ENCODE measurements at regions not wholly inside any gene's neighbourhood (a gene's known extent, or its start where the extent isn't known, plus 50 kb on each side); places are given as distances from the start of the nearest gene placed in this dataset.
"Not testable (repeated sequence)": the region's sequence is repeated elsewhere in the genome, so short reads cannot be mapped to it uniquely, and the experiment has no call there.

DNA sequence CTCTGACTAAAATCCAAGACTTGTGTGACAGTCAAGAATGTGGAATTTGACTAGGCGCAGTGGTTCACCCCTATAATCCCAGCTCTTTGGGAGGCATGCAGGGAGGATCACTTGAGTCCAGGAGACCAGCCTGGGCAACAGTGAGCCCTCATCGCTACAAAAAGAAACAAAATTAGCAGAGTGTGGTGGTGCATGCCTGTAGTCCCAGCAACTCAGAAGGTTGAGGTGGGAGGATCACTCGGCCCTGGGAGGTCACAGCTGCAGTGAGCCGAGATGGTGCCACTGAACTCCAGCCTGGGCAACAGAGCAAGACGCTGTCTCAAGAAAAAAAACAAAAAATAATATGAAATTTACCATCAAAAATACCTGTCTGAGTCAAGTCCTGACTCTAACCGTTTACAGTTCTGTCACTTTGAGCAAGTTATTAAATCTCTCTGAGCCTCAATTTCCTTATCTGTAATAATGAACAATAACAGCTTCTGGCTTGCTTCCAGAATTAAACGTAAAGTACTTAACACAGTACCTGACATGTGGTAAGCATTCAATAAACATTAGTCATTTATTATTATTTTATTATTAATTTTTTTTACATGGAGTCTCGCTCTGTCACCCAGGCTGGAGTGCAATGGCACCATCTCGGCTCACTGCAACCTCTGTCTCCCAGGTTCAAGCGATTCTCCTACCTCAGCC is 204.6 kb upstream of the TSC22D1 start:
- Histone ChIP-seq H3K36me3 (ENCODE audit: low read depth, missing control alignments) (no peaks in the 10 kb centered on the region), H3K4me1 (no peaks in the 10 kb centered on the region), H3K9me3 (no peaks in the 10 kb centered on the region), H3K27ac (peak overlapping the region; percentile 25 to 36), H3K27me3 (no peaks in the 10 kb centered on the region), H3K4me3 (no peak overlapping the region)
- TF ChIP-seq POLR2A (IDR thresholded peaks at IDR 0.05), result no peak
- TF ChIP-seq, protein P1, sequence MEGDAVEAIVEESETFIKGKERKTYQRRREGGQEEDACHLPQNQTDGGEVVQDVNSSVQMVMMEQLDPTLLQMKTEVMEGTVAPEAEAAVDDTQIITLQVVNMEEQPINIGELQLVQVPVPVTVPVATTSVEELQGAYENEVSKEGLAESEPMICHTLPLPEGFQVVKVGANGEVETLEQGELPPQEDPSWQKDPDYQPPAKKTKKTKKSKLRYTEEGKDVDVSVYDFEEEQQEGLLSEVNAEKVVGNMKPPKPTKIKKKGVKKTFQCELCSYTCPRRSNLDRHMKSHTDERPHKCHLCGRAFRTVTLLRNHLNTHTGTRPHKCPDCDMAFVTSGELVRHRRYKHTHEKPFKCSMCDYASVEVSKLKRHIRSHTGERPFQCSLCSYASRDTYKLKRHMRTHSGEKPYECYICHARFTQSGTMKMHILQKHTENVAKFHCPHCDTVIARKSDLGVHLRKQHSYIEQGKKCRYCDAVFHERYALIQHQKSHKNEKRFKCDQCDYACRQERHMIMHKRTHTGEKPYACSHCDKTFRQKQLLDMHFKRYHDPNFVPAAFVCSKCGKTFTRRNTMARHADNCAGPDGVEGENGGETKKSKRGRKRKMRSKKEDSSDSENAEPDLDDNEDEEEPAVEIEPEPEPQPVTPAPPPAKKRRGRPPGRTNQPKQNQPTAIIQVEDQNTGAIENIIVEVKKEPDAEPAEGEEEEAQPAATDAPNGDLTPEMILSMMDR (IDR thresholded peaks at IDR 0.05), result no peak
- intact Hi-C loops (cut with DNase I; ENCODE audit: low total_unique reads), result no loop called here
- DNase-seq, result peak; percentile 79
- WGBS, 2 donors, result 81% methylated on average over 10 of the region's 10 CpGs

DNA sequence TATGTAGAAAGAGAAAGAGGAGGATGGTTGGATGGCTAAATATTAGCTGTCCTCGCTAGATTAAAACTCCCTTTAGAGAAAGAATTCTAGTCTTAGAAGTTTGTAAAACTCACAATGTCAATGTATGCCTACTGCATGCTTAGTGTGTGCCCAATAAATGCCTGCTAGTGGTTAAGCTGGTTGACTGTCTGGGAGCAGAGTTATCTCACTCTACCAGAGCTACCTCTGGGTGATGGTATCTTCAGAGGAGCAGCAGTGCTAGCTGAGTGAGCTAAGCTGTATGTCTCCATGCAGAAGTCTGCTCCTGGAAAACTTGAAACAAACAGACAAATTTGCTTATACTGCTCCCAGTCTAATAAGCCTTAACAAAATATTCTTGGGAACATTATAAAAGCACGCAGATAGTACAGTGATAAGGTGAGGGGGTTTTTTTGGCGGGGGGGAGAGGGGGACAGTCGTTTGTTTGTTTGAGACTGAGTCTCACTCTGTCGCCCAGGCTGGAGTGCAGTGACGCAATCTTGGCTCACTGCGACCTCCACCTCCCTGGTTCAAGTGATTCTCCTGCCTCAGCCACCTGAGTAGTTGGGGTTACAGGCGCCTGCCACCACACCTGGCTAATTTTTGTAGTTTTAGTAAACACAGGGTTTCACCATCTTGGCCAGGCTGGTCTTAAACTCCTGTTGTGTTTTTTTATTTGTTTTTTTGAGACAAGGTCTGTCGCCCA is 202.8 kb upstream of the TSC22D1 start:
- 69 to 72% methylated on average over 9 of the region's 9 CpGs for WGBS, 2 donors
- DNase-seq, result no peak

DNA sequence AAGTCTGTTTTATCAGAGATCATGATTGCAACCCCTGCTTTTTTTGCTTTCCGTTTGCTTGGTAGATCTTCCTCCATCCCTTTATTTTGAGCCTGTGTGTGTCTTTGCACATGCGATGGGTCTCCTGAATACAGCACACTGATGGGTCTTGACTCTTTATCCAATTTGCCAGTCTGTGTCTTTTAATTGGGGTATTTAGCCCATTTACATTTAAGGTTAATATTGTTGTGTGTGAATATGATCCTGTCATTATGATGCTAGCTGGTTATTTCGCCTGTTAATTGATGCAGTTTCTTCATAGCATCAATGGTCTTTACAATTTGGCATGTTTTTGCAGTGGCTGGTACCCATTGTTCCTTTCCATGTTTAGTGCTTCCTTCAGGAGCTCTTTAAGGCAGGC is 199.2 kb upstream of the TSC22D1 start:
- H3K36me3 ChIP-seq (ENCODE audit: low read depth, missing control alignments); H3K9me3 ChIP-seq; H3K27me3 ChIP-seq; H3K4me1 ChIP-seq; intact Hi-C loops (cut with DNase I; ENCODE audit: low total_unique reads); H3K4me3 ChIP-seq; DNase-seq; H3K27ac ChIP-seq: not testable (repeated sequence)
- 92 to 94% methylated on average over 3 of the region's 3 CpGs for WGBS, 2 donors

More for the DNA sequence above, 202.8 kb upstream of the TSC22D1 start:
- H3K4me1 ChIP-seq, result no peaks in the 10 kb centered on the region
- TF ChIP-seq, protein P1 (IDR thresholded peaks at IDR 0.05), result no peak
- no peak for TF ChIP-seq POLR2A (IDR thresholded peaks at IDR 0.05)
- peak overlapping the region; percentile 35 to 62 for H3K27ac ChIP-seq
- no peak overlapping the region for H3K4me3 ChIP-seq
- H3K36me3 ChIP-seq (ENCODE audit: low read depth, missing control alignments), result no peaks in the 10 kb centered on the region
- no peaks in the 10 kb centered on the region for H3K9me3 ChIP-seq
- intact Hi-C loops (cut with DNase I; ENCODE audit: low total_unique reads), result no loop called here
- H3K27me3 ChIP-seq, result no peaks in the 10 kb centered on the region

DNA sequence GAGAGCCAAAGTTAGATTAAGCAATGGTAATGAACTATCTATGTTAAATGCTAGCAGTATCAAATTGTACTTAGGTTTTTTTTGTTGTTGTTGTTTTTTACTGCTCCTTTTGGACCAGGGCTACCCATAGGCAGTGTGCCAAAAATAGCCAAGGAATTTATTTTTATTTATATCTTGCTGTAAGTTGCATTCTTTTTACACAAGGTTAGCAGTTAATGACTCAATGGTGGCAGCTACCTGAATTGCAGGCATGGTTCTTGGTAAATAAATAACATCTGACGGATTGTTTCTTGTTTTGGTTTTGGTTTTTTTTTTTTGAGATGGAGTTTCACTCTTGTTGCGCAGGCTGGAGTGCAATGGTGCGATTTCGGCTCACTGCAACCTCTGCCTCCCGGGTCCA is 194.8 kb upstream of the TSC22D1 start:
- Histone ChIP-seq H3K27ac (no peak overlapping the region), H3K27me3 (no peaks in the 10 kb centered on the region), H3K36me3 (ENCODE audit: low read depth, missing control alignments) (no peaks in the 10 kb centered on the region), H3K9me3 (no peaks in the 10 kb centered on the region), H3K4me1 (no peaks in the 10 kb centered on the region), H3K4me3 (no peak overlapping the region)
- no peak for DNase-seq
- no peak for TF ChIP-seq POLR2A (IDR thresholded peaks at IDR 0.05)
- TF ChIP-seq, protein P1 (IDR thresholded peaks at IDR 0.05), result no peak
- intact Hi-C loops (cut with DNase I; ENCODE audit: low total_unique reads), result no loop called here
- 90 to 93% methylated on average over 5 of the region's 5 CpGs for WGBS, 2 donors

DNA sequence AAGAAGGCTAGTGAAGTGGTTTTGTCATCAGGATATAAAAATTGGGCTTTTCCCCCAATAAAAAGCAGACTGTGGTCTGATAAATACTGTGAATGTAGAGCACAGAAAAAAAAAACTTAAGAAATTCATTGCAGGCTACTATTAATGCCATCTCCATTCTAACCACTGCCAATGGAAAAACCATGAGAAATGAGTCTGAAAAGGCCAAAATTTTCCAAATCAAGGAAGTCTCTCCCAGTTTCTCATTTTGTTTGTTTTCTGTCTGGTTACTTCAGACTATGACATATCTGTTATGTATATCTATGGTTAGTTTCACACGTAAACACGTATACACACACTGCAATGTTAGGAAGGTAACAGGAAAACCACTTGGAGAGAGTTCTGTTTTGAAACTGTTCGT is 193.6 kb upstream of the TSC22D1 start:
- intact Hi-C loops (cut with DNase I; ENCODE audit: low total_unique reads), result no loop called here
- Histone ChIP-seq H3K36me3 (ENCODE audit: low read depth, missing control alignments) (no peaks in the 10 kb centered on the region), H3K27ac (no peak overlapping the region), H3K4me3 (no peak overlapping the region), H3K9me3 (no peaks in the 10 kb centered on the region), H3K4me1 (no peaks in the 10 kb centered on the region), H3K27me3 (no peaks in the 10 kb centered on the region)
- DNase-seq, result no peak
- no peak for TF ChIP-seq POLR2A (IDR thresholded peaks at IDR 0.05)
- TF ChIP-seq, protein P1 (IDR thresholded peaks at IDR 0.05), result no peak
- WGBS, 2 donors, result 72 to 80% methylated on average over 3 of the region's 3 CpGs

Data from testis (tissue), 2 donors.